ENCODE measurements at regions not wholly inside any gene's neighbourhood (a gene's known extent, or its start where the extent isn't known, plus 50 kb on each side); places are given as distances from the start of the nearest gene placed in this dataset.

GRCh38 chr18:7482342-7482741 is 84.8 kb upstream of the PTPRM start:
- TF ChIP-seq, protein P1, sequence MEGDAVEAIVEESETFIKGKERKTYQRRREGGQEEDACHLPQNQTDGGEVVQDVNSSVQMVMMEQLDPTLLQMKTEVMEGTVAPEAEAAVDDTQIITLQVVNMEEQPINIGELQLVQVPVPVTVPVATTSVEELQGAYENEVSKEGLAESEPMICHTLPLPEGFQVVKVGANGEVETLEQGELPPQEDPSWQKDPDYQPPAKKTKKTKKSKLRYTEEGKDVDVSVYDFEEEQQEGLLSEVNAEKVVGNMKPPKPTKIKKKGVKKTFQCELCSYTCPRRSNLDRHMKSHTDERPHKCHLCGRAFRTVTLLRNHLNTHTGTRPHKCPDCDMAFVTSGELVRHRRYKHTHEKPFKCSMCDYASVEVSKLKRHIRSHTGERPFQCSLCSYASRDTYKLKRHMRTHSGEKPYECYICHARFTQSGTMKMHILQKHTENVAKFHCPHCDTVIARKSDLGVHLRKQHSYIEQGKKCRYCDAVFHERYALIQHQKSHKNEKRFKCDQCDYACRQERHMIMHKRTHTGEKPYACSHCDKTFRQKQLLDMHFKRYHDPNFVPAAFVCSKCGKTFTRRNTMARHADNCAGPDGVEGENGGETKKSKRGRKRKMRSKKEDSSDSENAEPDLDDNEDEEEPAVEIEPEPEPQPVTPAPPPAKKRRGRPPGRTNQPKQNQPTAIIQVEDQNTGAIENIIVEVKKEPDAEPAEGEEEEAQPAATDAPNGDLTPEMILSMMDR (IDR thresholded peaks at IDR 0.05): no peak
- TF ChIP-seq MYBL2 (CRISPR knock-in tag; IDR thresholded peaks at IDR 0.05): no peak
